Activated CD4-positive, alpha-beta T cell treated with anti-CD3 and anti-CD28 coated beads for 24 hours (primary cell): ENCODE measurements at regions not wholly inside any gene's neighbourhood (a gene's known extent, or its start where the extent isn't known, plus 50 kb on each side); places are given as distances from the start of the nearest gene placed in this dataset.
"Not testable (repeated sequence)": the region's sequence is repeated elsewhere in the genome, so short reads cannot be mapped to it uniquely, and the experiment has no call there.

Experiments used
- DNase-seq, 2 donors: peaks; one replicate each; pipeline ENCODE4 v3.0.0-alpha.2; 2020; ENCODE audit warnings: low read depth in 2 of 2

DNA sequence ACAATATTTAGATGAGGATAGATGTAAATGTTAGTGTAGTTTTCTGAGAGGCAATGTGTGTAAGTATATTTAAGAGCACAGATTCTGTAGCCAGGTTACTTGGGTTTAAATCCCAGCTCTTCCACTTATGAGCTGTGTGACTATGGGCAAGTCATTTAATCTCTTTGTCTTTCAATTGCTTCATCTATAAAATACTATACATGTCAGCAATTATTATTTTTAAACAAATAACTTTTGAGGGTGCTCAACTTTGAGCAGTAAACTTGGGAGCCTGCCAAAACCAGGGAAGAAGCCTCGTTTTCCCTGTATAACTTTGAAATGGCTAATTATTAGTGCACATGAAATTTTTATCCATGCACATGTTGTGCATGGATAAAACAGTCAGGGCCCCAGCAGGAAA, 222.8 kb downstream of the FOXD2 start:
- DNase-seq = no peak

DNA sequence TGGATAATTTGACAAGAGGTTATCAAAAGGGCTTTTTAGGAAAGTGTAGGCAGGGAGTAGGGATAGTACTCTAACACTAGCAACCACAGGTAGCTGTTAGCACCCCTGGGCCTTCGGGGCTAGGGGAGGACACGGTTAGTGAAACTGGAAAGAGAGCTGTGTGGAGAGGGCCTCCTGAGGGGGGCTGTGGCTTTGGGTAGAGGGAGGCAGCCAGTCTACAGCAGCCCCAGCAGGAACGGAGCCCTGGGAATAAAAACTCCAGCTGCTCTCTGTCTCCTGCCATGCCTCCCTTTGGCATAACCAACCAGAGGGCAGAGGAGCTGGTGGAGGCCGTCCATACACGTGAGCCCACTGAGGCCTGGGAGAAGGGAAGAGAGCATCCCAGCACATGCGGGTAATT, 223.2 kb downstream of the FOXD2 start:
- no peak for DNase-seq

DNA sequence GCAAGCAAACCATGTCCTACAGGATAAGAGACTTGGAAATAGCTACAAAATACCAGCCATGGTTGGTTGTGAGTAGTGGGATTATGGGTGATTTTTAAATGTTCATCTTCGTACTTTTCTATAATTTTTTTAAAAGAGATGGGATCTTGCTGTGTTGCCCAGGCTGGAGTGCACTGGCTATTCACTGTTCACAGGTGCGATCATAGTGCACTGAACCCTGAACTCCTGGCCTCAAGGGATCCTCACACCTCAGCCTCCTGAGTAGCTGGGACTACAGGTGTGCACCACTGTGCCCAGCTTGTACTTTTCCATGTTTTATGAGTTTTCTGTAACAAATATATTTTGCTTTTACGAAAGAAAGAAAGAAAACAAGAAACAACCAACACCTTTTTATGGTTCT, 224.2 kb downstream of the FOXD2 start:
- DNase-seq = no peak

DNA sequence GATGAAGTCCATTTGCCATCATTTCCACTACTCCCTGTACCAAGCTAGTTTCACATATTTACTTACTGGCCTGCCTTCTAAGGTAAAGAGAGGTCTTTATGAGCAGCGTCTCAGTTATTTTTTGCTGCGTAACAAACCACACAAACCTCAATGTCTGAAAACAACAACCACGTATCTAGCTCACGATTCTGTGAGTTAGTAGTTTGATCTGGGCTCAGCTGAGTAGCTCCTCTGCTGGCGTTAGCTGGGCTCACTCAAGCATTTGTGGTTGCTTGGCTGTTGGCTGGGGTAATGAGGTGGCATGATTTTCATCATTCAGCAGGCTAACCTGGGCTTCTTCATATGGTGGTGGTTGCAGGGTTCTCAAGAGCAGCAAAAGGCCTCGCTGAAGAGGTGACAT, 225.4 kb downstream of the FOXD2 start:
- DNase-seq = no peak

DNA sequence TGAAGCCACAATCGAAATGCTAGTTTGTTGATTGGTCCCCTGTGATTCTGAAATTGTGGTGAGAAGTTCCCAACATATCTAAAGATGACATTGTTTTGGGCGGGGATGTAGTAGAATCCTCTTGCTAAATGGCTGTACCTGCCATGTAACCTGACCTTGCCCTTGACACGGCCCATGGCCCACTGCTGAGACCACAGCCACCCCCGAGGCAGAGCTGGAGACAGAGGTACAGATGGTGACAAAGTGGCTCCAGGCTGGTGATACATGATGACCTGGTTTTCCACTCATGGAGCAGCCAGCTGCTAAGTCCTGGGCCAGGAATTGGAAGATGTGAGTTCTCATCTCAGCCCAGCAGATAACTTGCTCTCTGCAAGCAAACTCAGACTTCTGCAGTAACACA, 226.5 kb downstream of the FOXD2 start:
- DNase-seq = no peak

DNA sequence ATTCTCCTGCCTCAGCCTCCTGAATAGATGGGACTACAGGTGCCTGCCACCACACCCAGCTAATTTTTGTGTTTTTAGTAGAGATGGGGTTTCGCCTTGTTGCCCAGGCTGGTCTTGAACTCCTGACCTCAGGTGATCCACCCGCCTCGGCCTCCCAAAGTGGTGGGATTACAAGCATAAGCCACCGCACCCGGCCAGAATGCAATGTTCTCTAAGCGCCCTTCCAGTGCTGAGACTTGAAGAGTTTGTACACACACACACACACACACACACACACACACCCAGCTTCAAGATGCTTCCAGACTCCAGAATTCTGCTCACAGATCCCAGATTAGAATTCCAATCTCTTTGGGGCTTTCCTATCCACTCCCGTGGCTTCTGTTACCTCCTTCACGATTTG, 227.1 kb downstream of the FOXD2 start:
- not testable (repeated sequence) for DNase-seq

DNA sequence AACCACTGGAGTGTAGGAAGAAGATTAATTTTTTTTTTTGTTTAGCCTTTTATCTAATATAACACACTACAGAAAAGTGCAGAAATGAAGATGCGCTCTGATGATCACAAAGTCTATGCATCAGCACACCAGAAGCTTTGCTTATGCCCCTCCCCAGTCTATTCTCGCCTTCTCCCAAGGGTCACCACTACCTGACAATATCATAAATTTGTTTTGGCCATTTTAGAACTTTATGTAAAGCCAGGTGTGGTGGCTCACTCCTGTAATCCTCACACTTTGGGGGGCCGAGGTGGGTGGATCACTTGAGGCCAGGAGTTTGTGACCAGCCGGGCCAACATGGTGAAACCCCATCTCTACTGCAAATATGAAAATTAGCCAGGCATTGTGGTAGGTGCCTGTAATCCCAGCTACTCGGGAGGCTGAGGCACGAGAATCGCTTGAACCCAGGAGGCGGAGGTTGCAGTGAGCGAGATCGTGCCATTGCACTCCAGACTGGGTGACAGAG, 231.3 kb downstream of the FOXD2 start:
- DNase-seq = no peak

DNA sequence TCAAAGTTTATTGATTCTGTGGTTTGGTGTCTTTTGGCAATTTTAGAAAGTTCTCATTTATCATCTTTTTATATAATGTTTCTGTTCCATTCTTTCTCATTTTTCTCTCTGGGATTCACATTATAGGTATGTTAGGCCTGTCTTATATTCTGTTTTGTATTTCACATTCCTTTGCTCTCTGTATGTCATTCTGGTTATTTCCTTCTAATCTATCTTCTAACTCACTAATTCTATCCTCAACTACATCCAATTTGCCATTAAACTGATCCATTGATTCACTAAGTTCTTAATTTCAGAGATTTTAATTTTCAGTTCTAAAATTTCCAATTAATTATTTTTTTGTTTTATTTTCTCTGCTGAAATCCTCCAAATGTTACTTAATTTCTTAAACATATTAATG, 234.8 kb downstream of the FOXD2 start:
- DNase-seq = no peak

DNA sequence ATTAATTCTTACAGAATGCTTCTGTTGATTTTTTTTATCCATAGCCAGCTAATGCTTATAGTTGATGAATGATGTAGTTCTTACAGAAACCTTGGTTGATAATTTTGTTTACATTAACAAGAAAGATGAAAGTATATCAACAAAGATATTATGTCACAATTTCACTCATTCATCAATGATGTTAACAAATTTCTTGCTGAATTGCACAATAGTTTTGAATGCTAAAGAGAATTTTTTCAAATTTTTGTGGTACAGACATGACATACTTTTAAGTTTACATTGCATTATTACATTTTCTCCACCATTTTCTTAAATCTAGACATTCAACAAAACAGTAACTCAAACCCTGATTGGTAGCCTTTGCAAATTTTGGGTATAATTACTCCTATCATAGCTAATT, 236.3 kb downstream of the FOXD2 start:
- DNase-seq = no peak

DNA sequence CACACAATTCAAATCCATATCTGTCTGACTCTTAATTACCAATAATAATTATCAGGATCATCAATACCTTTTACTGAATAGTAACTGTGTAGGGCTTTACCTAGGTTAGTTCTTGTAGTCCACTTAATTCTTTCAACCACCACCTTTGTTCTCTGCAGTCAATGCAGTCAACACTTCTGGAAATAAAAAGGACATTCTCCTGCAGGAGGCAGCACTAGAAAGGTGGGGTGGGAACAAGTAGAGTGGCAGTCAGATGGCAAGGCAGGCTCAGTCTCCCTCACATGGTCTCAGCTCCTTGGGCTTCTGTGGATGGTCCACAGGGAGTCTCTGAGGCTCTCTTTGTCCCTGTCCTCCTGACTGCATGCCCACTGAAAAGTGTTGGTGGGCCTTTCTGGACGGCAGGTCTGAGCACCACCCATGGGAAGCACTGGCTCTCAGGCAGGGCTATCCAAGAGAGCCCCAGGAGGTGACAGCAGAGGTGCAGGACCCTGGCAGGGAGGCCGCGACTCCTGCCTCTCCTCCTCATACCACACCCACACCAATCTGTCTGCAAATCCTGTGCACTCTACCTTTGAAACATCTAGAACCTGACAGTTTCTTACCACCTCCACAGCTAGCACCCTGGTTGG, 237.3 kb downstream of the FOXD2 start:
- no peak for DNase-seq

DNA sequence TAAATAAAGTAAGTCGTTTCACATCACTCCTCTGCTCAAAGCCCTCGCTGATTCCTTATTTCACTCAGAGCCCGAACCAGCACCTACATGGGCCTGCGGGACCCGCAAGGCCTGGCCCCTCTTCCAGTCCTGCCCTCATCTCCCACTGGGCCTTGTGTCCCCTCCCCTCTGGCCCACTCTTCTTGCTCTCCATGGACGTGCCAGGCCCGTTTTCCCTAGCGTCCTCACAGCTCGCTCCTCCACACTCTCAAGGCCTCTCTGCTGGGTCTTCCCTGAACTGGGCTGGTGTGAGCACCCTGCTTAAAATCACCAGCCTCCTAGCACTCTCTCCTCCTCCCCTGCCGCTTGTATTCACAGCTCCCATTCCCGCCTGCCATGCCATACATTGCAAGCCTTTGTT, 237.9 kb downstream of the FOXD2 start:
- DNase-seq = no peak

DNA sequence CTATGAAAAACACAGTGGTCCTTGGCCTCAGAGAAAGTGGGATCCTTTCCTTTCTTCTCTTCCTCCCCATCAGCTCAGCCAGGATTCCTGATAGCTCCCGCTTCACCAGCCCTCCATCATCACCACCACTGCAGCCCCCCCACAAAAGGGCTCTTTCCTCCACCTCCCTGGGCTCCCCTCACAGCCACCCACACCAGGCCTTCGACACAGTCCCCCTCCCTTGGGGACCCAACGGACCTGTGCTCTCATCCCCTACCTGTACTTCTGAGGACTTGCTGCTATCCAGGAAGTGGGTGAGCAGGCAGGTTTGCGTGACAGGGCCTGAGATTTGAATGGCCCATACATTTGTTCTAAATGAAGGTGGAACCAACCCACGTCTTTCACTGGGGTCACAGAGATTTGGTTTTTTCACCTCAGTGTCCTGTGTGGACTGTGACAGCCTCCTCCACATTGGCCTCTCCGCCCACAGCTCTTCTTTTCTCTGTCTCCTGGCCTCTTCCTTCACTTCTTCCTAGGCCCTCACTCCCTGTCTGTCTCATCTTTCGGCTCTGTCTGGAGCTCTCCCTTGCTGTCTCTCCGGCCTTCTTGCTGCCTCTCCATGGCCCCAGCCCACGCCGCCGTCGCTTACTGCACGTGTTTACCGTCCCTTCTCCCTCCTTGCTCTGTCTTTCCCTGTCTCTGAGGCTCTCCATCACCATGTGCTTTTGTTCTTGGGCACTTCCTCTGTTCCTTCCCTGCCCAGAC, 238.6 kb downstream of the FOXD2 start:
- no peak for DNase-seq

DNA sequence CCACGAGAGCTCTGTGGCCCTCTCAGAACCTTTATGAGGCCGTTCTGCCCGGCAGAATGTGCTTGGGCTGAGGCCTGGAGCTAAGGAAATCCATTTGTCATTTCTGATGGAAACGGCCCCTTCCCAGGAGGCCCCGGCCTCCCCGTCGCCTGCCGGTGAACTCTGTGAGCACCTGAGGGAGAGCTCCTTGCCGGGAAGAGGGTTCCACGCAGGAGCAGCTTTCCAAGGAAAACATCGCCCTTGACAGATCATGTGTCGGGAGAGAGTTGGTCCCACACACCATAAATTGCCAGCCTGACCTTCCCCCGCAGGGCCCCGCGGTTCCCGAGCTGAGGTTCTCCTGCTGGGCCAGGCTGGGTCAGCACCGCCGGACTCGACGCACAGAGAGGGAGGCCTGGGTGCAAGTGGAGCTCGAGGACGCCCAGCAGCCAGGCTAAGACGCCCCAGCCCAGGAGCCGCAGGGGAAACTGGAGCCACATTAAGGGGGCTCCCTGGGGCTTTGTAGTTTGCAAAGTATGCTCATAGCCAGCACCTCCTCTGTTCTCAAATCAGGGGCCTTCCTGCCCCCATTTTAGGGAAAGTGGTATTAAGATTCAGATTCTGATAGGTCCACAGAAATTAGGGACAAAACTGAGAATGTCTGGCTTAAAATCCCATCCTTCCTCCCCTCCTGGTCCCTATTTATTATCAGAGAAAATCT, 239.5 kb downstream of the FOXD2 start:
- DNase-seq = no peak

DNA sequence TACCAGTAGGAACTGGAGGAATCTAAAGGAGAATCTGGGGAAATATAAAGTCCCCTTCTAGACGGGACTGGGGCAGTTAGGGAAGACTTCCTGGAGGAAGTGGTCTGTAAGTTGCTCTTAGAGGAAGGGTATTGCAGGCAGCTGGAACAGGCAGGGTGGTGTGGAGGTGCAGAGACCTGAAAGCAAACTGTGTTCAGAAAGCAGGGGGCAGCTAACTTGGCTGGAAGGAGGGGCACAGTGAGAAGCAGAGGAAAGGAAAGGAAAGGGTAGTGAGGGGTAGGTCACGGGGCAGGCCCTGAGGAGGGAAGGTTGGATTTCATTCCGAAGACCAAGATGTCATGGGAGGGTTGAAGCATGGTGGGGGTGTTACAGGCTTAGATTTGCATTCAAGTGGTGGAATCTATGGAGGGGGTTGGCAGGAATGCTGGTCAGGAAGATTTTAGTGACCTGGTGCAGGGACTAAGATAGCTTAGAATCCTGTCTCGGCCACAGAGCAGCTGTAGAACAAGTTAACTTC, 240.7 kb downstream of the FOXD2 start:
- DNase-seq = no peak

DNA sequence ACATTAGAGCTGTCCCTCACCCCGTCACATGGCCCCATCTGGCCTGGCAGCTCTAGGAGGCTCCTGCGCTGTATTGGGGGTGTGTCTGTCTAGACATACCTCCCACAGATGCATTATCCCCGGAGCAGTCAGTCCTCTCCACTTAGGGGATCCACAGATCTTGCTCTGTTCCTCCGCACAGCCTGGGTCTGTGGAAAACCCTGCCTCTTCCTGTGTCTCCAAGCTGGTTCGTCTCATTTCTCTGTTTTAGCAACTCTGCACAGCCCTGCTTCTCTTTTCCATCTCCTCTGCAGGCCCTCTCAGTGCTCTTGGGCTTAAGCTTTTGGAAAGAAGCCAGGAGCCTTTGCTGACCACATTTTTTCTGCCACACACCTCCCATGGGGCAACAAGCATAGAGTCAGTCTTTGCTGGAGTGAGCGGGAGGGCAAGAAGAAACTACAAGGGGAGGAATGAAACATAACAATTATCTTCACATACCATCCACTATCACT, 241.5 kb downstream of the FOXD2 start:
- no peak for DNase-seq

DNA sequence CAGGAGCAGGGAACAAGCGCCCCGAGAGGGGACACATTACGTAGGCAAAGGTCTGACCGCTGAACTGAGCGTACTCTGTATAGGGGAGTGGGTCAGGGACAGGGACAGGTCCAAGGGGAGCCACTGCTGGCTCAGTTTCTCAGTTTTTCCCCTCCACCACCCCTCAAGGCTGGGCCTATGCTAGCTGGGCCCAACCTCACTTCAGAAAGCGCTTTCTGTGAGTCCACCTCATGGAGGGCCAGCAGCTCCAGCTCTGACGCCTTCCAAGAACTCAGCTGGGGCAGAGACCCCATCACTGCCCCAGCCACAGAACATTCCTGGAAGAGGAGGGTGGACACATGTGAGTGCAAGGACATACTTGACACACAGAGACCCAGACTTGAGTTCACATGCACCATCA, 242.0 kb downstream of the FOXD2 start:
- no peak for DNase-seq

DNA sequence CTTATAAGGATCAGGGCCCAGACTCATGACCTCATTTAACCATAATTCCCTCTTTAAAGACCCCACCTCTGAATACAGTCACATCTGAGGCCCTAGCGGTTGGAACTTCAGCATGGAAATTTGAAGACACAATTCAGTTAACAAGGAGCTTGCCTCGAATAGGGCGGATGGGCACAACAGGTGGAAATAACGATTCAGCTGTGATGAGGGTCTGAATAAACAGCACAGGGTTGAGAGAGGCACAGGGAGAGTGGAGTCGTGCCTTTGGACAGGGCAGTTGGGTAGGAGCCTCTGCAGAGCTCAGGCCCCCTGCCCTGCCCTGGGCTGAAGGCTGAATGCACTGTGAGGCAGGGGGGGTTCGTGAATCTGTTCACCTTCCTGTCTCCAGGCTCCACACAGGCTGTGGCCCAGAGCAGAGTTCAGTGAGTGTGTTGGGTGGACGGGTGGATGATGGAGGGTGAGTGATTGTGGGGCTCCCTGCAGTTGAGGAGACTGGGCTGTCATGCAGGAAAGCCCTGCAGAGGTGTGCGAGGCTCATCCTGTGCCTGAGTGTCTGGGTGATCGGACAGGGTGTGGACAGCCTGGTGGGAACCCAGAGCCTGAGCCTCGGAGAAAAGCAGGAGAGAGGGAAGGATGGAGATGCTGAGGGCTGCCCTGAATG, 243.1 kb downstream of the FOXD2 start:
- no peak for DNase-seq

DNA sequence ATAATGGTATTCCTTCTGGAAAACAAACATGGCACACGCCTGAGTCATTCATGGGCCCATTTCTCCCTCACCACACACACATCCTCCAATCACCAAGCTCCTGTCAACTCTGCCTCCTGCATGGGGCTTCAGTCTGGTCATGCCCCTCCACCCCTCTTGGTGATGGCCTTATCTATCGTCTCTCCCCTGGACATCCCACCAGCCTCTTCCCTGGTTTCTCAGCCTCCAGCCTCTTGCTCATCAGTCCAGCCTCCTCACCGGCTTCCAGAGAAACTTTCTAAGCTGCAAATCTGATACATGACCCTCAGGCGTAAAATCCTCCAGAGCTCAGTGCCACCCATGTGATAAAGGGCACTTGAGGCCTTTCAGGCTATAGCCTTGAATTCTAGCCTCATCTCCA, 243.9 kb downstream of the FOXD2 start:
- no peak for DNase-seq

DNA sequence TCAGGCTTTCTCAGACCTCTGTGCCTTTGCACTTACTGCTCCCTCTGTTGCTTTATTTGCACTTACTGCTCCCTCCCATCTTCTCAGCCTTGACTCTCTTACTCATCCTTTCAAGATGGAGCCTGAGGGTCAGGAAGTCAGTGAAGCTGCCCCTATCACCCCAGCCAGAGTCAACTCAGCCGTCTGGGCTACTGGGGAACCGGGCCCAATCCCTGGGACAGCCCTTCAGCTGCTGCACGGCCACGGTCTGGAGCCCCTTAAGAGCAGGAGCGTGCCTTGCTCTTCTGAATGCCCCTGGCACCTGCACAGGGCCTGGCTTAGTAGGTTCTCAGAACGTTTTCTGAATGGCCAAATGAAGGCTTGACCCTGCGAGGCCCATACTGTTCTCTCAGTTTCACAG, 244.4 kb downstream of the FOXD2 start:
- DNase-seq = no peak

DNA sequence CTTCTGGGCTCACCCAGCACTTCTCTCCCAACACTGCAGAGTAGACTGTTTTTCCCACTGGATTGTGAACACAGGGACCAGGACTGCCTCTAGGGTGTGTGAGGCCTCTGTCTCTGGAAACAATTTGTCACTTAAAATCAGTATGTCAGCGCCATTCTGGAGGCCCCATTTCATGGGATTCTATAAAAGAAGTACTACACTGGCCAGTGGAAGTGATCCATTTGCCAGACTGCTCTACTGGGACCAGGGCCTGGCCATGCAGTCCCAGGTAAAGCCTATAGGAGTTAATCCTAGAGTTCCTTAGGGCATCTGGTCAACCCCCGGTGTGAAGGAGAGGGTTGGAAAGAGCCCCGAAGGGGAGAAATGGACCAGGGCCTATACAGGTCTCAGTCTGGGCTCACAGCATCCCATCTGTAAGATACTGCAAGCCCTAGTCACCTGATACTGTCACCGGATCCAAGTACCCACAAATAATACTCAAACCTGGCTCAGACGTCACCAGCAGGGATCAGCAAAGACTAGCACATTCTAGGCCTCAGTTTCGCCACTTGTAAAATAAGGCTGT, 245.0 kb downstream of the FOXD2 start:
- no peak for DNase-seq

DNA sequence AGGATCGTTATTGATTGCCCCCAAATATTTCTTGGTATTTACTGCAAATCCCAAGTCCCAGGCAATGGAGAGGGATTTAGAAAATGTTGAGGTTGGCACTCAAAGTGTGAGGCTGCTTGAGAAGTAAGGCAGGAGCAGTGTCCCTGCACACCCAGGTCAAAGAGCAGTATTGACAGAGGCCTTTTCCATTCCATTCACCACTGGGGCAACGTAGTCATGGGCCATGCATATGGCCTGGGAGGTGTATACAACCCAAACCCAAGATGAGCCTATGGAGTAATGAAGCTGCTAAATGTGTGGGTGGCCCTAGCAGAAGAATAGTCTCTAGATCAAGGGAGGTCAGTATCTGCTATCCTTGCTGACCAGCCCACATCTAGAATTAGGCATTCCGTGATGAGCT, 245.6 kb downstream of the FOXD2 start:
- DNase-seq = no peak

DNA sequence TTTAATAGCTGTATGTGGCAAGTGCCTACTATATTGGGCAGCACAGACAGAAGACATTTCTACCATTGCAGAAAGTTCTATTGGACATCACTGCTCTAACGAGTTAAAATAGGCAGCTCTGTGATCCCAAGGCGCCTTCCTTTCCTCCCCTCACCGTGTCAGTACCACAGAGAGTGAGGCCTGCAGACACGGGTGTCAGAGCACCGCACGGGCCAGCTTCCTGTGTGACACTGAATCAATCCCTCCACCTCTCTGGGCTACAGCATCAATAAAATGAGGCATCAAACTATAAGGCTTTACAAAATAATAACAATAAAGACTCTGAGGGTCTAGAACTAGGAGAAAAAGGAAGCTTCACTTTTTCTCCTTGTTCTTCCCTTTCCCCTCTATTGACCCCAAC, 246.7 kb downstream of the FOXD2 start:
- DNase-seq = no peak
